PC-9 (cell line): ENCODE measurements at regions not wholly inside any gene's neighbourhood (a gene's known extent, or its start where the extent isn't known, plus 50 kb on each side); places are given as distances from the start of the nearest gene placed in this dataset.
A peak's percentile ranks its signal among the peaks of the same experiment; 100 is the strongest.

Experiments used
- BruUV-seq: library from RNA; stranded (reverse); fragments of 400-500 nt; replicated peaks from 2 replicates; lab custom pipeline; 2021; lab: Mats Ljungman, UMichigan
- CTCF ChIA-PET: fragments of 300-600 bp; sonication (Branson Sonifier 250); formaldehyde crosslinking; loops from one replicate; lab custom pipeline; 2022; ENCODE audit warnings: antibody characterized with exemption; lab: Charles Lee
- POLR2A ChIA-PET: fragments of 300-600 bp; sonication (Branson Sonifier 250); formaldehyde crosslinking; loops from one replicate; lab custom pipeline; 2022; ENCODE audit warnings: antibody characterized with exemption; ENCODE audit not compliant: unreplicated experiment; lab: Charles Lee
- DNase-seq, 2 experiments: peaks; one replicate each; pipeline versions ENCODE4 v3.0.0 to v3.0.0-alpha.2; 2015 to 2022; ENCODE audit warnings: mixed read lengths in 1 of 2
- H2AFZ ChIP-seq: fragments of 200-600 bp; sonication (generic); 2 replicates; pipeline ENCODE4 v1.8.1; 2017; ENCODE audit warnings: antibody characterized with exemption
- H3F3A ChIP-seq: fragments of 200-600 bp; sonication (generic); 2 replicates; pipeline ENCODE4 v1.8.1; 2017; ENCODE audit warnings: antibody characterized with exemption, mild to moderate bottlenecking, low read depth; ENCODE audit not compliant: insufficient read depth
- H3K27ac ChIP-seq: fragments of 200-600 bp; sonication (generic); 2 replicates; pipeline ENCODE4 v1.6.1; 2016; ENCODE audit warnings: mixed run types
- H3K27me3 ChIP-seq: fragments of 200-600 bp; sonication (generic); 2 replicates; pipeline ENCODE4 v1.6.1; 2016; ENCODE audit warnings: low read depth, mixed run types; ENCODE audit not compliant: insufficient read depth
- H3K36me3 ChIP-seq: fragments of 200-600 bp; sonication (generic); 2 replicates; pipeline ENCODE4 v1.6.1; 2016; ENCODE audit warnings: low read depth, mixed run types
- H3K4me1 ChIP-seq: fragments of 200-600 bp; sonication (generic); replicated peaks from 2 replicates; pipeline ENCODE4 v1.6.1; 2016; ENCODE audit warnings: mixed run types; ENCODE audit not compliant: insufficient read depth
- H3K4me2 ChIP-seq: fragments of 200-600 bp; sonication (generic); 2 replicates; pipeline ENCODE4 v1.6.1; 2017; ENCODE audit warnings: mixed run types
- H3K4me3 ChIP-seq: fragments of 200-600 bp; sonication (generic); 2 replicates; pipeline ENCODE4 v1.6.1; 2016; ENCODE audit warnings: mixed run types
- H3K79me2 ChIP-seq: fragments of 200-600 bp; sonication (generic); 2 replicates; pipeline ENCODE4 v1.6.1; 2017; ENCODE audit warnings: low read depth, mixed run types
- H3K9me2 ChIP-seq: fragments of 200-600 bp; sonication (generic); 2 replicates; pipeline ENCODE4 v1.8.1; 2017; ENCODE audit warnings: mild to moderate bottlenecking; ENCODE audit not compliant: insufficient read depth
- H3K9me3 ChIP-seq: fragments of 200-600 bp; sonication (generic); 2 replicates; pipeline ENCODE4 v1.8.1; 2016; ENCODE audit warnings: low read depth; ENCODE audit not compliant: insufficient read depth
- H4K20me1 ChIP-seq: fragments of 200-600 bp; sonication (generic); 2 replicates; pipeline ENCODE4 v1.8.1; 2017; ENCODE audit not compliant: insufficient read depth
- EZH2 ChIP-seq: fragments of 200-600 bp; sonication (generic); IDR thresholded peaks from 2 replicates; pipeline ENCODE4 v1.8.0; 2017; ENCODE audit warnings: antibody characterized with exemption, low read depth
- intact Hi-C: fragments of 100-400 bp; cut with micrococcal nuclease; formaldehyde crosslinking; loops from one replicate; pipeline ENCODE4 v1.10.0; 2022; ENCODE audit not compliant: unreplicated experiment
- TF ChIP-seq, protein P1 (sequence below): fragments of 200-600 bp; sonication (generic); conservative IDR thresholded peaks from 2 replicates; pipeline ENCODE4 v1.6.1; 2017; ENCODE audit warnings: mixed run types, antibody characterized with exemption, mild to moderate bottlenecking, moderate library complexity

DNA sequence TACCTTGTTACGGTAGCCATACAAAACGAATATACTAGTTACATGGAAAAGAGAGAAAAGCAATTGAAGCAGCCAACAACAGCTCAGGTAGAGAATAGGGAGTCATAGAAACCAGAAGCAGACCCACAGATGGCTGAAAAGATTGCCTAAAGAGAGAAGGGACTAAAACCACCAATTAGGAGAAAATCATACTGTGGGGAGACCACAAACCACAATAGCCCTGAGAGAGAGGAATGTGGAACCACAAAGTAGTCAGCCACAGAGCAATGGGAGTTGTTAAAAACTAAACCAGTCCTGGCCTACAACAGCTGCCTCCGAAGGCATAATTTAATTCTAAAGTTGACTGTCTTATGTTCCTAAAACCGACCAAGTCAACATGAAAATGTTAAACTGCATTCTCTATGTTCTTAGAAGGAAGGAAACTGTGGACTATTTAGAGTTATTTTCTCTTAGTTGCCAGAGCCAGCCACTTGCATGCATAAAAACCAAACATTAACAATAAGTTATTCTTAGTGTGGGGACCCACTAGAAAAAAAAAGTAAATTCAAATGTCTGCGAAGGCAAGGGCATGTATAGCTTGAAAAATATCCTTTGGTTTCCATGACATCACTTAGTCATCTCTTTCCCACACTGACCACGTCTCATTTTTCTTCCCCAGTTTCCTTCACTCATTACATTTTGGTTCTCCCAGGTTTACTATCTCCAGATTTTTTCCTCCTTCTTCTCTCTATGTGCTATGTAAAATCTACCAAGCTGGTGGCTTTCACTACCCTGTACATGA, 398.1 kb downstream of the NOVA1 start:
- H3K4me1 ChIP-seq, result no peaks in the 10 kb centered on the region
- no peak overlapping the region for H2AFZ ChIP-seq
- POLR2A ChIA-PET, result interaction anchor here (0.6 kb wide), 1 partner anchor 640 kb away, joined by 5 read pairs; no protein-coding TSS in a partner anchor
- H3K9me2 ChIP-seq, result no peaks in the 10 kb centered on the region
- no peaks in the 10 kb centered on the region for H3K79me2 ChIP-seq
- H3K9me3 ChIP-seq, result no peaks in the 10 kb centered on the region
- no peaks in the 10 kb centered on the region for H4K20me1 ChIP-seq
- no peak overlapping the region for H3K27ac ChIP-seq
- CTCF ChIA-PET, result no interaction called here
- no TSS peak for BruUV-seq
- intact Hi-C loops, result no loop called here
- no peak overlapping the region for H3K4me2 ChIP-seq
- no peaks in the 10 kb centered on the region for H3F3A ChIP-seq
- TF ChIP-seq, protein P1, sequence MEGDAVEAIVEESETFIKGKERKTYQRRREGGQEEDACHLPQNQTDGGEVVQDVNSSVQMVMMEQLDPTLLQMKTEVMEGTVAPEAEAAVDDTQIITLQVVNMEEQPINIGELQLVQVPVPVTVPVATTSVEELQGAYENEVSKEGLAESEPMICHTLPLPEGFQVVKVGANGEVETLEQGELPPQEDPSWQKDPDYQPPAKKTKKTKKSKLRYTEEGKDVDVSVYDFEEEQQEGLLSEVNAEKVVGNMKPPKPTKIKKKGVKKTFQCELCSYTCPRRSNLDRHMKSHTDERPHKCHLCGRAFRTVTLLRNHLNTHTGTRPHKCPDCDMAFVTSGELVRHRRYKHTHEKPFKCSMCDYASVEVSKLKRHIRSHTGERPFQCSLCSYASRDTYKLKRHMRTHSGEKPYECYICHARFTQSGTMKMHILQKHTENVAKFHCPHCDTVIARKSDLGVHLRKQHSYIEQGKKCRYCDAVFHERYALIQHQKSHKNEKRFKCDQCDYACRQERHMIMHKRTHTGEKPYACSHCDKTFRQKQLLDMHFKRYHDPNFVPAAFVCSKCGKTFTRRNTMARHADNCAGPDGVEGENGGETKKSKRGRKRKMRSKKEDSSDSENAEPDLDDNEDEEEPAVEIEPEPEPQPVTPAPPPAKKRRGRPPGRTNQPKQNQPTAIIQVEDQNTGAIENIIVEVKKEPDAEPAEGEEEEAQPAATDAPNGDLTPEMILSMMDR, result no peak
- no peak for TF ChIP-seq EZH2
- DNase-seq, result peak in 1 of 2 experiments; percentile 4
- H3K27me3 ChIP-seq, result no peaks in the 10 kb centered on the region
- H3K36me3 ChIP-seq, result no peaks in the 10 kb centered on the region
- H3K4me3 ChIP-seq, result no peak overlapping the region

- no peaks in the 10 kb centered on the region for H3K9me2 ChIP-seq
- no peak overlapping the region for H2AFZ ChIP-seq
- H3K79me2 ChIP-seq, result no peaks in the 10 kb centered on the region
- no peak overlapping the region for H3K27ac ChIP-seq
- H3K4me2 ChIP-seq, result no peak overlapping the region
- no peak for DNase-seq
- intact Hi-C loops, result no loop called here
- H3K4me1 ChIP-seq, result no peaks in the 10 kb centered on the region
- no peak for TF ChIP-seq EZH2
- TF ChIP-seq, protein P1, result no peak
- BruUV-seq, result no TSS peak
- no peaks in the 10 kb centered on the region for H3K9me3 ChIP-seq
- H3F3A ChIP-seq, result no peaks in the 10 kb centered on the region
- no peak overlapping the region for H3K4me3 ChIP-seq
- ChIA-PET CTCF (no interaction called here), POLR2A (interaction anchor here (0.6 kb wide), 1 partner anchor 641 kb away, joined by 5 read pairs; no protein-coding TSS in a partner anchor)
- no peaks in the 10 kb centered on the region for H4K20me1 ChIP-seq
- H3K27me3 ChIP-seq, result no peaks in the 10 kb centered on the region
- no peaks in the 10 kb centered on the region for H3K36me3 ChIP-seq
These were observed 398.7 kb downstream of the NOVA1 start for GRCh38 chr14:26199096-26199495.

DNA sequence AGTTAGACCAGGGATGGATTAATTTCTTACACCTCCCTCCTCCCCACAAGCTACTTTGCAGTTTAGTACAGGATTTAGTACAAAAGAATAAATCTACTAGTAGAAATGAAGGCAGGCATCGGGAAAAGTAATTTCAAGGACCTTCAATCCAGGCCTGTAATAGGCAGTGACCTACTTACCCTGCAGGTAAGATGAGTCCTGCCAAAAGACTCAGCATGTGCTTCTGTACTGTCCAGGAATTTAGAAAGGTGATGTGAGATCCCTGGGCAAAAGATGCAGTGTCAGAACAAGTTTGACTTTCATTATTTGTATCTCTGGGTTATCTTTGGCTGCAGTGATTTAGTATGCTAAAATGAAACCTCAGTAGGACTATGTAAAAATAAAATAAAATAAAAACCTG, 403.0 kb downstream of the NOVA1 start:
- no peaks in the 10 kb centered on the region for H3F3A ChIP-seq
- H3K27ac ChIP-seq, result no peak overlapping the region
- ChIA-PET CTCF (interaction anchor here (0.6 kb wide), 1 partner anchor 24 kb away, joined by 3 read pairs; no protein-coding TSS in a partner anchor), POLR2A (no interaction called here)
- H3K36me3 ChIP-seq, result no peaks in the 10 kb centered on the region
- H3K4me1 ChIP-seq, result no peaks in the 10 kb centered on the region
- no peak overlapping the region for H3K4me2 ChIP-seq
- BruUV-seq, result no TSS peak
- no peaks in the 10 kb centered on the region for H4K20me1 ChIP-seq
- no peaks in the 10 kb centered on the region for H3K79me2 ChIP-seq
- no peaks in the 10 kb centered on the region for H3K27me3 ChIP-seq
- no peaks in the 10 kb centered on the region for H3K9me3 ChIP-seq
- no peaks in the 10 kb centered on the region for H3K9me2 ChIP-seq
- H2AFZ ChIP-seq, result no peak overlapping the region
- TF ChIP-seq EZH2, result no peak
- TF ChIP-seq, protein P1, result no peak
- no peak for DNase-seq
- H3K4me3 ChIP-seq, result no peak overlapping the region
- intact Hi-C loops, result no loop called here
